SK-N-SH (cell line): ENCODE measurements at regions not wholly inside any gene's neighbourhood (a gene's known extent, or its start where the extent isn't known, plus 50 kb on each side); places are given as distances from the start of the nearest gene placed in this dataset.

Experiments used
- CTCF ChIA-PET: fragments of 300-600, 350-600 bp; formaldehyde crosslinking; extraction: SDS; loops from one replicate; lab custom pipeline; 2021; lab: Yijun Ruan, JAX
- POLR2A ChIA-PET: fragments of 350-600 bp; sonication (Branson Sonifier 250); formaldehyde crosslinking; extraction: SDS; loops from one replicate; lab custom pipeline; 2020; ENCODE audit warnings: antibody characterized with exemption, inconsistent platforms; lab: Yijun Ruan, JAX
- DNase-seq: peaks from one replicate; pipeline ENCODE4 v3.0.0; 2012
- H2AFZ ChIP-seq: fragments of 200-600 bp; sonication (generic); 2 replicates; pipeline ENCODE4 v1.8.1; 2016; ENCODE audit warnings: antibody characterized with exemption, mild to moderate bottlenecking, low read depth
- H3F3A ChIP-seq: fragments of 200-600 bp; sonication (generic); replicated peaks from 2 replicates; pipeline ENCODE3; 2016; ENCODE audit warnings: antibody characterized with exemption, mild to moderate bottlenecking; ENCODE audit not compliant: insufficient read depth
- H3K27ac ChIP-seq, 2 experiments: fragments of 200-500 bp in 1 of 2; fragments of 200-600 bp in 1 of 2; sonication (Bioruptor generic) in 1 of 2; sonication (generic), shearing (Covaris generic) in 1 of 2; 2 replicates each; pipeline versions ENCODE4 v1.5.1 to v1.6.1; 2014 to 2016; ENCODE audit warnings: low read depth in 2 of 2, inconsistent platforms in 1 of 2, low read length in 1 of 2, mild to moderate bottlenecking in 1 of 2, mixed read lengths in 1 of 2
- H3K27me3 ChIP-seq: fragments of 200-600 bp; sonication (generic), shearing (Covaris generic); 2 replicates; pipeline ENCODE4 v1.6.1; 2016; ENCODE audit warnings: mixed run types; ENCODE audit not compliant: insufficient read depth
- H3K36me3 ChIP-seq, 2 experiments: fragments of 200-500 bp in 1 of 2; fragments of 200-600 bp in 1 of 2; sonication (Bioruptor generic) in 1 of 2; sonication (generic) in 1 of 2; replicated peaks in 1 of 2; 2 replicates each; pipeline versions ENCODE3 to v1.5.1; 2014 to 2016; ENCODE audit warnings: low read length in 1 of 2, mild to moderate bottlenecking in 1 of 2; ENCODE audit not compliant: insufficient read depth in 2 of 2, control insufficient read depth in 1 of 2
- H3K4me1 ChIP-seq, 2 experiments: fragments of 200-500 bp in 1 of 2; fragments of 200-600 bp in 1 of 2; sonication (Bioruptor generic) in 1 of 2; sonication (generic), shearing (Covaris generic) in 1 of 2; 2 replicates each; pipeline versions ENCODE4 v1.5.1 to v1.6.1; 2014 to 2016; ENCODE audit warnings: low read depth in 1 of 2, low read length in 1 of 2, mixed run types in 1 of 2; ENCODE audit not compliant: insufficient read depth in 2 of 2, control insufficient read depth in 1 of 2
- H3K4me2 ChIP-seq: fragments of 200-600 bp; sonication (generic), shearing (Covaris generic); 2 replicates; pipeline ENCODE4 v1.6.1; 2017; ENCODE audit warnings: mixed run types
- H3K4me3 ChIP-seq, 2 experiments: fragments of 200-500 bp in 1 of 2; fragments of 200-600 bp in 1 of 2; sonication (Bioruptor generic) in 1 of 2; sonication (generic), shearing (Covaris generic) in 1 of 2; 2 replicates each; pipeline versions ENCODE4 v1.5.1 to v1.8.1; 2014 to 2016; ENCODE audit warnings: low read depth in 2 of 2, inconsistent platforms in 1 of 2, low read length in 1 of 2, mild to moderate bottlenecking in 1 of 2, mixed read lengths in 1 of 2, moderate library complexity in 1 of 2
- H3K79me2 ChIP-seq: fragments of 200-600 bp; sonication (generic); 2 replicates; pipeline ENCODE4 v1.8.1; 2017; ENCODE audit warnings: mild to moderate bottlenecking; ENCODE audit not compliant: insufficient read depth
- H3K9ac ChIP-seq: fragments of 200-600 bp; sonication (generic); 2 replicates; pipeline ENCODE4 v1.6.1; 2017; ENCODE audit warnings: mixed run types
- H3K9me2 ChIP-seq: fragments of 200-600 bp; sonication (generic); 2 replicates; pipeline ENCODE4 v1.6.1; 2017; ENCODE audit warnings: mixed run types
- H3K9me3 ChIP-seq: fragments of 200-600 bp; sonication (generic); 2 replicates; pipeline ENCODE4 v1.6.1; 2017; ENCODE audit warnings: mixed run types, mild to moderate bottlenecking, moderate library complexity
- H4K20me1 ChIP-seq: fragments of 200-600 bp; sonication (generic); 2 replicates; pipeline ENCODE4 v1.6.1; 2017; ENCODE audit warnings: mild to moderate bottlenecking, mixed run types; ENCODE audit not compliant: insufficient read depth
- CTCF ChIP-seq: fragments of 200-600 bp; sonication (generic); IDR thresholded peaks from 2 replicates; pipeline ENCODE4 v1.6.1; 2017; ENCODE audit warnings: antibody characterized with exemption, mild to moderate bottlenecking, moderate library complexity
- EP300 ChIP-seq, 2 experiments: IDR thresholded peaks; 2 replicates each; pipeline versions ENCODE4 v1.4.0 to v1.6.1; 2012; ENCODE audit warnings: borderline replicate concordance in 1 of 2, low read depth in 1 of 2, low read length in 1 of 2
- FOSL2 ChIP-seq: IDR thresholded peaks from 2 replicates; pipeline ENCODE4 v1.4.0; 2012; ENCODE audit warnings: low read depth, mild to moderate bottlenecking, moderate library complexity, borderline replicate concordance
- FOXJ3 ChIP-seq: sonication (generic); formaldehyde crosslinking; IDR thresholded peaks from 2 replicates; pipeline ENCODE4 v1.5.1; 2020; ENCODE audit warnings: mild to moderate bottlenecking, missing genetic modification reagents
- FOXM1 ChIP-seq: IDR thresholded peaks from 2 replicates; pipeline ENCODE4 v1.4.0; 2012; ENCODE audit warnings: low read depth, mild to moderate bottlenecking
- GABPA ChIP-seq: IDR thresholded peaks from 2 replicates; pipeline ENCODE4 v1.4.0; 2012; ENCODE audit warnings: low read depth, mild to moderate bottlenecking
- GATA2 ChIP-seq: sonication (generic); formaldehyde crosslinking; IDR thresholded peaks from 2 replicates; pipeline ENCODE4 v1.5.0; 2020; ENCODE audit warnings: mild to moderate bottlenecking, missing genetic modification reagents
- JUND ChIP-seq: IDR thresholded peaks from 2 replicates; pipeline ENCODE4 v1.4.0; 2012
- MAX ChIP-seq: IDR thresholded peaks from 2 replicates; pipeline ENCODE4 v1.4.0; 2012; ENCODE audit warnings: low read depth
- MXI1 ChIP-seq: IDR thresholded peaks from 2 replicates; pipeline ENCODE4 v1.6.1; 2012; ENCODE audit warnings: mild to moderate bottlenecking, low read depth, low read length, improper control_type of control experiment
- NFIC ChIP-seq: IDR thresholded peaks from 2 replicates; pipeline ENCODE4 v1.4.0; 2012; ENCODE audit warnings: borderline replicate concordance
- NRF1 ChIP-seq: IDR thresholded peaks from 2 replicates; pipeline ENCODE4 v1.6.1; 2012; ENCODE audit warnings: low read depth, mild to moderate bottlenecking, low read length
- RAD21 ChIP-seq: IDR thresholded peaks from 2 replicates; pipeline ENCODE4 v1.6.1; 2012; ENCODE audit warnings: mild to moderate bottlenecking, low read length
- RFX5 ChIP-seq: IDR thresholded peaks from 2 replicates; pipeline ENCODE4 v1.6.1; 2012; ENCODE audit warnings: mild to moderate bottlenecking, improper control_type of control experiment, low read length
- RXRA ChIP-seq: IDR thresholded peaks from 2 replicates; pipeline ENCODE4 v1.4.0; 2012; ENCODE audit warnings: low read depth, mild to moderate bottlenecking, borderline replicate concordance
- SIN3A ChIP-seq: IDR thresholded peaks from 2 replicates; pipeline ENCODE4 v1.6.1; 2012; ENCODE audit warnings: low read depth, mild to moderate bottlenecking, low read length, moderate library complexity, borderline replicate concordance
- SMC3 ChIP-seq: IDR thresholded peaks from 2 replicates; pipeline ENCODE4 v1.6.1; 2012; ENCODE audit warnings: low read depth, low read length, improper control_type of control experiment
- TAF1 ChIP-seq: IDR thresholded peaks from 2 replicates; pipeline ENCODE4 v1.6.1; 2012; ENCODE audit warnings: low read depth, mild to moderate bottlenecking, low read length, moderate library complexity, borderline replicate concordance
- TCF12 ChIP-seq: IDR thresholded peaks from 2 replicates; pipeline ENCODE4 v1.4.0; 2012
- TEAD4 ChIP-seq: IDR thresholded peaks from 2 replicates; pipeline ENCODE4 v1.4.0; 2012; ENCODE audit warnings: mild to moderate bottlenecking, borderline replicate concordance; ENCODE audit not compliant: insufficient read depth
- USF2 ChIP-seq: fragments of 150-350 bp; IDR thresholded peaks from 2 replicates; pipeline ENCODE4 v1.6.1; 2017; ENCODE audit warnings: antibody characterized with exemption, low read length, low read depth, borderline replicate concordance
- YY1 ChIP-seq: IDR thresholded peaks from 2 replicates; pipeline ENCODE4 v1.4.0; 2012; ENCODE audit warnings: low read depth, mild to moderate bottlenecking
- ZBTB33 ChIP-seq: IDR thresholded peaks from 2 replicates; pipeline ENCODE4 v1.4.0; 2012; ENCODE audit warnings: low read depth, borderline replicate concordance
- WGBS: methylation state at CpG from one replicate; pipeline ENCODE4 v1.1.6; 2017; ENCODE audit warnings: low lambda C conversion rate; 5-methylcytosine and 5-hydroxymethylcytosine counted together

GRCh38 chr4:33577791-33578190 lies 2666.5 kb downstream of the ARAP2 start (continued):
- TF ChIP-seq RAD21, result no peak
- no peak for TF ChIP-seq USF2
- TF ChIP-seq SIN3A, result no peak
- TF ChIP-seq GATA2, result no peak
- TF ChIP-seq NFIC, result no peak
- no peak for TF ChIP-seq FOXJ3 (CRISPR knock-in tag)
- no peak for TF ChIP-seq RFX5
- no peak for TF ChIP-seq TAF1
- TF ChIP-seq TEAD4, result no peak
- no peak for TF ChIP-seq GABPA
- no peak for TF ChIP-seq NRF1

- Histone ChIP-seq H3K4me1 (no peaks in the 10 kb centered on the region), H4K20me1 (no peaks in the 10 kb centered on the region), H3K9me2 (no peaks in the 10 kb centered on the region), H3K27me3 (no peaks in the 10 kb centered on the region), H3K4me2 (no peak overlapping the region), H3K27ac (no peak overlapping the region), H2AFZ (no peak overlapping the region), H3F3A (no peaks in the 10 kb centered on the region), H3K4me3 (no peak overlapping the region), H3K36me3 (no peaks in the 10 kb centered on the region), H3K9me3 (no peaks in the 10 kb centered on the region; the same call in 1 of the 2 replicates), H3K9ac (no peak overlapping the region), H3K79me2 (no peaks in the 10 kb centered on the region)
- TF ChIP-seq JUND, result no peak
- no peak for TF ChIP-seq SMC3
- no peak for TF ChIP-seq FOXM1
- TF ChIP-seq RXRA, result no peak
- WGBS, result 6% methylated on average over 3 of the region's 3 CpGs
- ChIA-PET POLR2A (no interaction called here), CTCF (interaction anchor here (0.6 kb wide), 1 partner anchor 211 kb away, joined by 3 read pairs; no protein-coding TSS in a partner anchor)
- no peak for DNase-seq
Measured at GRCh38 chr4:33579951-33580350, 2664.4 kb downstream of the ARAP2 start.

GRCh38 chr4:33592701-33593100 lies 2651.6 kb downstream of the ARAP2 start:
- DNase-seq, result no peak
- ChIA-PET POLR2A (no interaction called here), CTCF (no interaction called here)
- H3K4me1 ChIP-seq, result no peaks in the 10 kb centered on the region
- no peak overlapping the region for H3K4me2 ChIP-seq
- H3K36me3 ChIP-seq, result no peaks in the 10 kb centered on the region
- no peak overlapping the region for H3K9ac ChIP-seq
- no peaks in the 10 kb centered on the region for H4K20me1 ChIP-seq
- no peak overlapping the region for H3K27ac ChIP-seq
- 29% methylated on average over 2 of the region's 2 CpGs for WGBS
- no peaks in the 10 kb centered on the region for H3F3A ChIP-seq
- H3K4me3 ChIP-seq, result no peak overlapping the region
- no peaks in the 10 kb centered on the region for H3K9me3 ChIP-seq
- H2AFZ ChIP-seq, result no peak overlapping the region
- no peaks in the 10 kb centered on the region for H3K9me2 ChIP-seq
- no peaks in the 10 kb centered on the region for H3K79me2 ChIP-seq
- H3K27me3 ChIP-seq, result no peaks in the 10 kb centered on the region
- TF ChIP-seq TCF12 (no peak), FOSL2 (no peak), FOXJ3 (CRISPR knock-in tag) (no peak), EP300 (IDR thresholded peaks at IDR 0.05; ENCODE audit: borderline replicate concordance in 1 of 2, low read depth in 1 of 2, low read length in 1 of 2) (no peak), RFX5 (no peak), YY1 (no peak), ZBTB33 (no peak), SMC3 (no peak), RAD21 (no peak), SIN3A (no peak), CTCF (no peak), MAX (no peak), MXI1 (no peak), USF2 (no peak)
